ENCODE measurements at regions not wholly inside any gene's neighbourhood (a gene's known extent, or its start where the extent isn't known, plus 50 kb on each side); places are given as distances from the start of the nearest gene placed in this dataset.

- no peak for ATAC-seq
- ChIA-PET CTCF (no interaction called here), POLR2A (no interaction called here)
- Mint-ChIP-seq H3K4me3 (no peak overlapping the region), H3K4me1 (ENCODE audit: low read depth) (peaks cover 10% of the 10 kb centered on the region), H3K27me3 (peaks cover 7% of the 10 kb centered on the region), H3K9me3 (no peaks in the 10 kb centered on the region), H3K36me3 (ENCODE audit: low read depth) (no peaks in the 10 kb centered on the region), H3K27ac (no peak overlapping the region)
- DNase-seq: no peak
- TF ChIP-seq, protein P1, sequence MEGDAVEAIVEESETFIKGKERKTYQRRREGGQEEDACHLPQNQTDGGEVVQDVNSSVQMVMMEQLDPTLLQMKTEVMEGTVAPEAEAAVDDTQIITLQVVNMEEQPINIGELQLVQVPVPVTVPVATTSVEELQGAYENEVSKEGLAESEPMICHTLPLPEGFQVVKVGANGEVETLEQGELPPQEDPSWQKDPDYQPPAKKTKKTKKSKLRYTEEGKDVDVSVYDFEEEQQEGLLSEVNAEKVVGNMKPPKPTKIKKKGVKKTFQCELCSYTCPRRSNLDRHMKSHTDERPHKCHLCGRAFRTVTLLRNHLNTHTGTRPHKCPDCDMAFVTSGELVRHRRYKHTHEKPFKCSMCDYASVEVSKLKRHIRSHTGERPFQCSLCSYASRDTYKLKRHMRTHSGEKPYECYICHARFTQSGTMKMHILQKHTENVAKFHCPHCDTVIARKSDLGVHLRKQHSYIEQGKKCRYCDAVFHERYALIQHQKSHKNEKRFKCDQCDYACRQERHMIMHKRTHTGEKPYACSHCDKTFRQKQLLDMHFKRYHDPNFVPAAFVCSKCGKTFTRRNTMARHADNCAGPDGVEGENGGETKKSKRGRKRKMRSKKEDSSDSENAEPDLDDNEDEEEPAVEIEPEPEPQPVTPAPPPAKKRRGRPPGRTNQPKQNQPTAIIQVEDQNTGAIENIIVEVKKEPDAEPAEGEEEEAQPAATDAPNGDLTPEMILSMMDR (IDR thresholded peaks at IDR 0.05): no peak
- intact Hi-C loops (cut with micrococcal nuclease): no loop called here
Observed at GRCh38 chr2:84273406-84273805, 185.7 kb downstream of the SUCLG1 start.

- DNase-seq (no peak), ATAC-seq (no peak)
- no peak overlapping the region for H3K27ac Mint-ChIP-seq
- ChIA-PET POLR2A (no interaction called here), CTCF (no interaction called here)
- no peaks in the 10 kb centered on the region for H3K9me3 Mint-ChIP-seq
- peaks cover 6% of the 10 kb centered on the region for H3K4me1 Mint-ChIP-seq (ENCODE audit: low read depth)
- peaks cover 7% of the 10 kb centered on the region for H3K27me3 Mint-ChIP-seq
- intact Hi-C loops (cut with micrococcal nuclease): no loop called here
- no peak overlapping the region for H3K4me3 Mint-ChIP-seq
- no peaks in the 10 kb centered on the region for H3K36me3 Mint-ChIP-seq (ENCODE audit: low read depth)
- TF ChIP-seq, protein P1 (IDR thresholded peaks at IDR 0.05): no peak
Observed at GRCh38 chr2:84271977-84272376, 187.1 kb downstream of the SUCLG1 start.

DNA sequence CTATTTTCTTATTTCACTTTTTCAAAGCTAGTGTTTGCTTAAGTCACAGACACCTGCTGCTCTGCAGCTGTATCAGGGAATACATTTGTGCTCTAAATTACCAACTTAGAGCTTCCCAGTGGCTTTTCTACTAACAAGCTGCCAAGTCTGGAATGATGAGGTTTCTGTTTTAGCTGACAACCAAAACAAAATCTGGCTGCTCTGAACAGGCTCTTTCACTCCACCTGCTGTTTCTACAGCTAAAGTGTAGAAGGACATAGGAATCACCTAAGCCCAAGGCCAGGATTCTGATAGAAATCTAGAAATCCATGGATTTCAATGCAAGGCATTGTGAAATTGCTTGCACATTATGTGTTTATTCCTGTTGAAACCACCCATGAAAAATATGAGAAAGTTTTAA is 201.2 kb downstream of the SUCLG1 start:
- CTCF ChIA-PET: no interaction called here
- Mint-ChIP-seq H3K27ac (no peak overlapping the region), H3K4me1 (ENCODE audit: low read depth) (no peaks in the 10 kb centered on the region), H3K9me3 (peaks cover 4% of the 10 kb centered on the region), H3K36me3 (ENCODE audit: low read depth) (no peaks in the 10 kb centered on the region), H3K4me3 (no peak overlapping the region), H3K27me3 (peaks cover 14% of the 10 kb centered on the region)
- POLR2A ChIA-PET: no interaction called here
- ATAC-seq (no peak), DNase-seq (no peak)
- TF ChIP-seq, protein P1 (IDR thresholded peaks at IDR 0.05): no peak
- intact Hi-C loops (cut with micrococcal nuclease): no loop called here

DNA sequence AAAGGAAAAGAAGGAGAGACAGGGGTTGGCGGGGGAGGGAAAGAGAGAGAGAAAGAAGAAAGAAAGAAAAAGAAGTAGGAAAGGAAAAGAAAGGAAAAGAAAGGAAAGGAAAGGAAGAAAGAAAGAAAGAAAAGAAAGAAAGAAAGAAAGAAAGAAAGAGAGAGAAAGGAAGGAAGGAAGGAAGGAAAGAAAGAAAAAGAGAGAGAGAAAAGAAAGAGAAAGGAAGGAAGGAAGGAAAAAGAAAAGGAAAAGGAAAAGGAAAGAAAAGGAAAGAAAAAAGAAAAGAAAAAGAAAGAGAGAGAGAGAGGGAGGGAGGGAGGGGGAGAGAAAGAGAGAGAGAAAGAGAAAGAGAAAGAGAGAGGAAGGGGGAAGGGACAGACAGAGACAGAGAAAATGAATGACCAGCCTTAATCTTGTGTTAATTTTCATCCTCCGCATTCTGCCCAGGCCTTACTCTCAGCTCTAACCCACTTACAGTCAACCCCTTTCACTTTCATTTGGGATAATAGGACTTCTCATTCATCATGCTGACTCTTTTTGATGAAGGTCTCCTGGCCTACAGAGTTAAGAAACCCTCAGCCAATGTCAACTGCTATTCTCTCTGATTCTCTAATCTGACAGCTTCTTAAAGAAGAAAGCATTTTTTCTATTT is 207.3 kb downstream of the SUCLG1 start:
- Mint-ChIP-seq H3K27me3 (peaks cover 2% of the 10 kb centered on the region), H3K27ac (no peak overlapping the region), H3K36me3 (ENCODE audit: low read depth) (no peaks in the 10 kb centered on the region), H3K9me3 (no peaks in the 10 kb centered on the region), H3K4me3 (no peak overlapping the region), H3K4me1 (ENCODE audit: low read depth) (no peaks in the 10 kb centered on the region)
- CTCF ChIA-PET: no interaction called here
- ATAC-seq: no peak
- TF ChIP-seq, protein P1 (IDR thresholded peaks at IDR 0.05): peak; percentile 16
- intact Hi-C loops (cut with micrococcal nuclease): no loop called here
- no peak for DNase-seq
- POLR2A ChIA-PET: no interaction called here

DNA sequence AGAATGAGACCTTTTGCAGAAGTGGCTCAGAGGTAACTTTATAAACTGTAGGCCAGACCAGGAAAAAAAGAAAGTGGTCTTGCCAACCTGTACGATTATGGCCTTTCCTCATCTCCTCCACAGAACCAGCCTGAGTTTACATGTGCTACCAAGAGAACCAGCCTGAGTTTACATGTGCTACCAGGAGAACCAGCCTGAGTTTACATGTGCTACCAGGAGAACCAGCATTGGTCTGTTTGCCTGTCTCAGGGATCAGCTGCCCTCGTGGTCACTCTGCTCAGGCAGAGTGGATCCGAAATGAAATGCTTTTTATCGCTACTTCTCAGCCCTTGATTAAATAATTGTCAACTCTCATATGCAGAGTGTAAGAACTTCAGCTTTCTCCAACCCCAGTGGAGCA is 209.9 kb downstream of the SUCLG1 start:
- Mint-ChIP-seq H3K4me1 (ENCODE audit: low read depth) (no peaks in the 10 kb centered on the region), H3K36me3 (ENCODE audit: low read depth) (no peaks in the 10 kb centered on the region), H3K27ac (no peak overlapping the region), H3K4me3 (no peak overlapping the region), H3K27me3 (peaks cover 1% of the 10 kb centered on the region), H3K9me3 (no peaks in the 10 kb centered on the region)
- ATAC-seq (no peak), DNase-seq (no peak)
- TF ChIP-seq, protein P1 (IDR thresholded peaks at IDR 0.05): no peak
- ChIA-PET POLR2A (no interaction called here), CTCF (interaction anchor here (1.5 kb wide), 1 partner anchor 66 kb away, joined by 3 read pairs; no protein-coding TSS in a partner anchor)
- intact Hi-C loops (cut with micrococcal nuclease): no loop called here

All from activated CD8-positive, alpha-beta T cell treated with anti-CD3 and anti-CD28 coated beads for 36 hours (primary cell).